Renal cortex interstitium (tissue), 11 donors: ENCODE measurements at regions not wholly inside any gene's neighbourhood (a gene's known extent, or its start where the extent isn't known, plus 50 kb on each side); places are given as distances from the start of the nearest gene placed in this dataset.

Source experiments
- DNase-seq, 11 donors: peaks; one replicate each; pipeline ENCODE4 v3.0.0-alpha.2; 2013; ENCODE audit warnings: low read depth in 9 of 11, low spot score in 4 of 11; ENCODE audit errors: extremely low read depth in 1 of 11

- DNase-seq: no peak
Observed at GRCh38 chr7:31398815-31399214, 58.3 kb upstream of the NEUROD6 start.

- no peak for DNase-seq
Observed at GRCh38 chr7:31407178-31407676, 66.7 kb upstream of the NEUROD6 start.

GRCh38 chr7:31408140-31408729, 67.7 kb upstream of the NEUROD6 start:
- DNase-seq: no peak

- DNase-seq: no peak
Observed at GRCh38 chr7:31410265-31410664, 69.7 kb upstream of the NEUROD6 start.

- no peak for DNase-seq
Observed at GRCh38 chr7:31411416-31411815, 70.9 kb upstream of the NEUROD6 start.

- no peak for DNase-seq
Observed at GRCh38 chr7:31413766-31414165, 73.2 kb upstream of the NEUROD6 start.

- DNase-seq: no peak
Observed at GRCh38 chr7:31416381-31416870, 75.9 kb upstream of the NEUROD6 start.

- DNase-seq: no peak
Observed at GRCh38 chr7:31418928-31419327, 78.4 kb upstream of the NEUROD6 start.

GRCh38 chr7:31419505-31420055, 79.1 kb upstream of the NEUROD6 start:
- no peak for DNase-seq

GRCh38 chr7:31420948-31421347, 80.4 kb upstream of the NEUROD6 start:
- no peak for DNase-seq

GRCh38 chr7:31421607-31422006, 81.1 kb upstream of the NEUROD6 start:
- DNase-seq: no peak

- no peak for DNase-seq
Observed at GRCh38 chr7:31423994-31424393, 83.5 kb upstream of the NEUROD6 start.

GRCh38 chr7:31432176-31432575, 81.7 kb upstream of the ITPRID1 start:
- DNase-seq: no peak

- DNase-seq: no peak
Observed at GRCh38 chr7:31432836-31433340, 81.0 kb upstream of the ITPRID1 start.

GRCh38 chr7:31437250-31437865, 76.5 kb upstream of the ITPRID1 start:
- no peak for DNase-seq

- no peak for DNase-seq
Observed at GRCh38 chr7:31439165-31439564, 74.7 kb upstream of the ITPRID1 start.

- DNase-seq: no peak
Observed at GRCh38 chr7:31440511-31440910, 73.4 kb upstream of the ITPRID1 start.

GRCh38 chr7:31442626-31443025, 71.3 kb upstream of the ITPRID1 start:
- no peak for DNase-seq

- peak in 9 of 11 donors; percentile 14 to 50 (median 26) for DNase-seq
Observed at GRCh38 chr7:31443457-31443856, 70.4 kb upstream of the ITPRID1 start.

- no peak for DNase-seq
Observed at GRCh38 chr7:31444196-31444595, 69.7 kb upstream of the ITPRID1 start.
